ENCODE measurements at regions not wholly inside any gene's neighbourhood (a gene's known extent, or its start where the extent isn't known, plus 50 kb on each side); places are given as distances from the start of the nearest gene placed in this dataset.
A peak's percentile ranks its signal among the peaks of the same experiment; 100 is the strongest.

GRCh38 chr11:134879341-134879740 is 467.3 kb upstream of the B3GAT1 start:
- Histone ChIP-seq H3K9me3 (no peaks in the 10 kb centered on the region), H3K4me3 (no peak overlapping the region), H3K36me3 (no peaks in the 10 kb centered on the region), H3K27me3 (no peaks in the 10 kb centered on the region), H3K4me1 (no peaks in the 10 kb centered on the region), H3K27ac (no peak overlapping the region)
- TF ChIP-seq, protein P1, sequence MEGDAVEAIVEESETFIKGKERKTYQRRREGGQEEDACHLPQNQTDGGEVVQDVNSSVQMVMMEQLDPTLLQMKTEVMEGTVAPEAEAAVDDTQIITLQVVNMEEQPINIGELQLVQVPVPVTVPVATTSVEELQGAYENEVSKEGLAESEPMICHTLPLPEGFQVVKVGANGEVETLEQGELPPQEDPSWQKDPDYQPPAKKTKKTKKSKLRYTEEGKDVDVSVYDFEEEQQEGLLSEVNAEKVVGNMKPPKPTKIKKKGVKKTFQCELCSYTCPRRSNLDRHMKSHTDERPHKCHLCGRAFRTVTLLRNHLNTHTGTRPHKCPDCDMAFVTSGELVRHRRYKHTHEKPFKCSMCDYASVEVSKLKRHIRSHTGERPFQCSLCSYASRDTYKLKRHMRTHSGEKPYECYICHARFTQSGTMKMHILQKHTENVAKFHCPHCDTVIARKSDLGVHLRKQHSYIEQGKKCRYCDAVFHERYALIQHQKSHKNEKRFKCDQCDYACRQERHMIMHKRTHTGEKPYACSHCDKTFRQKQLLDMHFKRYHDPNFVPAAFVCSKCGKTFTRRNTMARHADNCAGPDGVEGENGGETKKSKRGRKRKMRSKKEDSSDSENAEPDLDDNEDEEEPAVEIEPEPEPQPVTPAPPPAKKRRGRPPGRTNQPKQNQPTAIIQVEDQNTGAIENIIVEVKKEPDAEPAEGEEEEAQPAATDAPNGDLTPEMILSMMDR (IDR thresholded peaks at IDR 0.05) = no peak
- TF ChIP-seq POLR2A (IDR thresholded peaks at IDR 0.05) (no peak), POLR2AphosphoS5 (IDR thresholded peaks at IDR 0.05; ENCODE audit: insufficient read depth in 1 of 2, low read depth in 1 of 2) (no peak)
- peak in 1 of 2 donors; percentile 79 for DNase-seq (ENCODE audit: extremely low spot score in 2 of 2)
- intact Hi-C loops (cut with DNase I) = no loop called here

- Histone ChIP-seq H3K4me1 (no peaks in the 10 kb centered on the region), H3K27me3 (no peaks in the 10 kb centered on the region), H3K4me3 (no peak overlapping the region), H3K9me3 (no peaks in the 10 kb centered on the region), H3K36me3 (no peaks in the 10 kb centered on the region), H3K27ac (no peak overlapping the region)
- TF ChIP-seq, protein P1 (IDR thresholded peaks at IDR 0.05) = no peak
- TF ChIP-seq POLR2A (IDR thresholded peaks at IDR 0.05) (no peak), POLR2AphosphoS5 (IDR thresholded peaks at IDR 0.05; ENCODE audit: insufficient read depth in 1 of 2, low read depth in 1 of 2) (no peak)
- peak in 1 of 2 donors; percentile 13 for DNase-seq (ENCODE audit: extremely low spot score in 2 of 2)
- intact Hi-C loops (cut with DNase I) = no loop called here
These were observed 466.7 kb upstream of the B3GAT1 start for GRCh38 chr11:134878785-134879184.

GRCh38 chr11:134876226-134876625 is 464.2 kb upstream of the B3GAT1 start:
- no peaks in the 10 kb centered on the region for H3K27me3 ChIP-seq
- H3K4me1 ChIP-seq = no peaks in the 10 kb centered on the region
- no peak for DNase-seq (ENCODE audit: extremely low spot score in 2 of 2)
- H3K27ac ChIP-seq = no peak overlapping the region
- H3K36me3 ChIP-seq = no peaks in the 10 kb centered on the region
- no peak overlapping the region for H3K4me3 ChIP-seq
- intact Hi-C loops (cut with DNase I) = no loop called here
- no peaks in the 10 kb centered on the region for H3K9me3 ChIP-seq
- TF ChIP-seq POLR2AphosphoS5 (IDR thresholded peaks at IDR 0.05; ENCODE audit: insufficient read depth in 1 of 2, low read depth in 1 of 2) (no peak), POLR2A (IDR thresholded peaks at IDR 0.05) (no peak)
- TF ChIP-seq, protein P1 (IDR thresholded peaks at IDR 0.05) = no peak

DNA sequence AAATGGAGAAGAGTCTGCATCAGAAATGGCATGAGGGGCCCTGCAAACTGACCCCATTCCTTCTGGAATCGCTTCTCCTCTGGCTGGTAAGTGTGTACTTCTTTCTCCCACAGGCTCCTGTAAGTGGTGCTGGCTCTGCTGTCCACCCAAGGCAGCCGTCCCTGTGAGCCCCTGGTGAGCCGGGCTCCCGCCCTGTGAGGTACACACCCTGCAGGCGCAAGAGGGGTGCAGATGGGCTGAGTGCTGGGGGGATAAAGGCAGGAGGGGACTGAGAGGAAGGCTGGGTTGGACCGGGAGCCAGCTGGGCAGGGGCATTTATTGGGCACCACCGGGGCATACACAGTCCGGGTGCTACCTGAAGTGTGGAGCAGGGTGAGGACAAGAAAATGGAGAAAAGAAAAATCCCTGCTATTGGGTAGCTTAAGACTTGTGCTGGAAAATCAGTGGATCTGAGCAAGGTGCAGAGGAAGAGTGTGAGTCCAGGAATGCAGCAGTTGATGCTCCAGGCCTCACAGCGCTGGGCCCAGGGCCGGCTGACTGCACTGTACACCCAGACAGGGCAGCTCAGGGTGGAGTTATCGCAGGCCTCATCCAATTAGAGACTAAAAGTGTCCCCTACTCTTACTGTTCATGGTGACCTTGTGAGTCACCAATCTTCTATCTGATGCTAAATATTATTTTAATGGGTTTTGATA is 455.1 kb upstream of the B3GAT1 start:
- Histone ChIP-seq H3K27ac (no peak overlapping the region), H3K9me3 (no peaks in the 10 kb centered on the region), H3K4me1 (no peaks in the 10 kb centered on the region), H3K27me3 (no peaks in the 10 kb centered on the region), H3K4me3 (no peak overlapping the region), H3K36me3 (no peaks in the 10 kb centered on the region)
- intact Hi-C loops (cut with DNase I) = no loop called here
- DNase-seq (ENCODE audit: extremely low spot score in 2 of 2) = no peak
- TF ChIP-seq, protein P1 (IDR thresholded peaks at IDR 0.05) = no peak
- TF ChIP-seq POLR2A (IDR thresholded peaks at IDR 0.05) (no peak), POLR2AphosphoS5 (IDR thresholded peaks at IDR 0.05; ENCODE audit: insufficient read depth in 1 of 2, low read depth in 1 of 2) (no peak)

DNA sequence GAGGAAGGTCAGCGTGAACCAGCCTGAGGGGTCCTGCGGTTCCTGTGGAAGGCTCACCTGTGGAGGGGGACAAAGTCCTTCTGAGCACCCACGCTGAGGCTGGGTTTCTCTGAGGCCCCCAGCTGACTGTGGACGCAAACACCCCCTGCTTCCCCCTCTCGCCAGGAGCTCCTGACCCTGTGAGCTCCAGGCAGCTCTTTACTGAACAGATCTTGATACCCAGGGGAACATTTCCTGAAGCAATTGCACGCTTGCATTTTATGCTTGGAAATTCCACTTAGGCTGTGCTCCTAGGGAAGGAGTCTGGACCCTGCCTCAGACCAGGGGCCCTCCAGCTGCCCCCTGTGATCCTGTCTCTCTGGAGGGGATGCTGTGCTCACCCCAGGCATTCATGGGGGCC is 454.2 kb upstream of the B3GAT1 start:
- H3K36me3 ChIP-seq = no peaks in the 10 kb centered on the region
- TF ChIP-seq POLR2AphosphoS5 (IDR thresholded peaks at IDR 0.05; ENCODE audit: insufficient read depth in 1 of 2, low read depth in 1 of 2) (no peak), POLR2A (IDR thresholded peaks at IDR 0.05) (no peak)
- TF ChIP-seq, protein P1 (IDR thresholded peaks at IDR 0.05) = no peak
- H3K27me3 ChIP-seq = no peaks in the 10 kb centered on the region
- H3K4me3 ChIP-seq = no peak overlapping the region
- intact Hi-C loops (cut with DNase I) = no loop called here
- H3K4me1 ChIP-seq = no peaks in the 10 kb centered on the region
- H3K27ac ChIP-seq = no peak overlapping the region
- no peaks in the 10 kb centered on the region for H3K9me3 ChIP-seq
- no peak for DNase-seq (ENCODE audit: extremely low spot score in 2 of 2)
